H9 (cell line): ENCODE measurements at regions not wholly inside any gene's neighbourhood (a gene's known extent, or its start where the extent isn't known, plus 50 kb on each side); places are given as distances from the start of the nearest gene placed in this dataset.

ENCODE experiments used
- DNase-seq: peaks from one replicate; pipeline ENCODE4 v3.0.0-alpha.2; 2017
- H2AFZ ChIP-seq: one replicate; pipeline ENCODE4 v1.6.1; 2013; ENCODE audit warnings: mild to moderate bottlenecking, low read length, control low read depth, moderate library complexity
- H2AK5ac ChIP-seq: 2 replicates; pipeline ENCODE4 v1.6.1; 2013; ENCODE audit warnings: low read length, control low read depth, mixed read lengths; ENCODE audit not compliant: insufficient read length
- H2BK120ac ChIP-seq: one replicate; pipeline ENCODE4 v1.6.1; 2013; ENCODE audit warnings: low read depth, mild to moderate bottlenecking, low read length, control low read depth, inconsistent platforms; ENCODE audit not compliant: poor library complexity, severe bottlenecking
- H2BK12ac ChIP-seq: 2 replicates; pipeline ENCODE4 v1.6.1; 2013; ENCODE audit warnings: low read length, control low read depth, mixed read lengths, low read depth; ENCODE audit not compliant: insufficient read length
- H2BK15ac ChIP-seq: 2 replicates; pipeline ENCODE4 v1.6.1; 2013; ENCODE audit warnings: low read depth, low read length, control low read depth
- H2BK20ac ChIP-seq: one replicate; pipeline ENCODE4 v1.6.1; 2013; ENCODE audit warnings: low read depth, mild to moderate bottlenecking, low read length, control low read depth, inconsistent platforms; ENCODE audit not compliant: poor library complexity, severe bottlenecking
- H2BK5ac ChIP-seq: 2 replicates; pipeline ENCODE4 v1.6.1; 2013; ENCODE audit warnings: low read length, control low read depth, mixed read lengths; ENCODE audit not compliant: insufficient read length
- H3K14ac ChIP-seq: 2 replicates; pipeline ENCODE4 v1.6.1; 2013; ENCODE audit warnings: low read length, control low read depth; ENCODE audit not compliant: insufficient read depth
- H3K18ac ChIP-seq: 2 replicates; pipeline ENCODE4 v1.6.1; 2013; ENCODE audit warnings: low read depth, mild to moderate bottlenecking, mixed read lengths, low read length, control low read depth; ENCODE audit not compliant: insufficient read length
- H3K23ac ChIP-seq: 2 replicates; pipeline ENCODE4 v1.6.1; 2013; ENCODE audit warnings: low read length, control low read depth, mixed read lengths, low read depth; ENCODE audit not compliant: insufficient read length
- H3K23me2 ChIP-seq: 2 replicates; pipeline ENCODE4 v1.6.1; 2013; ENCODE audit warnings: low read depth, mild to moderate bottlenecking, mixed read lengths, low read length, control low read depth; ENCODE audit not compliant: insufficient read length, poor library complexity, severe bottlenecking
- H3K27ac ChIP-seq: 2 replicates; pipeline ENCODE4 v1.5.1; 2013; ENCODE audit warnings: low read length, control low read depth, mixed read lengths, low read depth; ENCODE audit not compliant: insufficient read length
- H3K27me3 ChIP-seq: 2 replicates; pipeline ENCODE4 v1.6.1; 2013; ENCODE audit warnings: low read length, control low read depth, inconsistent platforms; ENCODE audit not compliant: insufficient read depth
- H3K4ac ChIP-seq: 2 replicates; pipeline ENCODE4 v1.6.1; 2013; ENCODE audit warnings: low read depth, mild to moderate bottlenecking, control low read depth, inconsistent platforms, low read length, moderate library complexity
- H3K4me1 ChIP-seq: 2 replicates; pipeline ENCODE4 v1.6.1; 2013; ENCODE audit warnings: low read length, control low read depth, inconsistent platforms; ENCODE audit not compliant: insufficient read depth
- H3K4me2 ChIP-seq: 2 replicates; pipeline ENCODE4 v1.6.1; 2013; ENCODE audit warnings: low read length, control low read depth, mixed read lengths; ENCODE audit not compliant: insufficient read length, insufficient read depth
- H3K56ac ChIP-seq: 2 replicates; pipeline ENCODE4 v1.6.1; 2013; ENCODE audit warnings: low read depth, mild to moderate bottlenecking, mixed read lengths, low read length, control low read depth; ENCODE audit not compliant: insufficient read length
- H3K79me1 ChIP-seq: 2 replicates; pipeline ENCODE4 v1.6.1; 2013; ENCODE audit warnings: low read depth, mild to moderate bottlenecking, moderate library complexity, low read length, control low read depth, inconsistent platforms; ENCODE audit not compliant: insufficient read depth, poor library complexity, severe bottlenecking
- H3K79me2 ChIP-seq: 2 replicates; pipeline ENCODE4 v1.6.1; 2013; ENCODE audit warnings: low read length, control low read depth, inconsistent platforms; ENCODE audit not compliant: insufficient read depth
- H3K9ac ChIP-seq: 2 replicates; pipeline ENCODE4 v1.6.1; 2013; ENCODE audit warnings: low read length, control low read depth, mixed read lengths; ENCODE audit not compliant: insufficient read length; ENCODE audit errors: extremely low read depth
- H3K9me3 ChIP-seq: one replicate; pipeline ENCODE4 v1.6.1; 2013; ENCODE audit warnings: low read depth, low read length, inconsistent platforms; ENCODE audit not compliant: control insufficient read depth
- H3T11ph ChIP-seq: one replicate; pipeline ENCODE4 v1.6.1; 2013; ENCODE audit warnings: mild to moderate bottlenecking, low read length, control low read depth, inconsistent platforms
- H4K20me1 ChIP-seq: one replicate; pipeline ENCODE4 v1.6.1; 2013; ENCODE audit not compliant: control insufficient read depth, insufficient read length, insufficient read depth
- H4K5ac ChIP-seq: 2 replicates; pipeline ENCODE4 v1.6.1; 2013; ENCODE audit warnings: low read depth, mild to moderate bottlenecking, mixed read lengths, low read length, control low read depth; ENCODE audit not compliant: insufficient read length
- H4K8ac ChIP-seq: replicated peaks from 2 replicates; pipeline ENCODE4 v1.6.1; 2013; ENCODE audit warnings: low read length, control low read depth, mixed read lengths, low read depth; ENCODE audit not compliant: insufficient read length
- H4K91ac ChIP-seq: 2 replicates; pipeline ENCODE4 v1.6.1; 2013; ENCODE audit warnings: low read depth, mild to moderate bottlenecking, moderate library complexity, mixed read lengths, low read length, control low read depth; ENCODE audit not compliant: insufficient read length
- H3K27ac Mint-ChIP-seq, 3 experiments: 2 replicates in 2 of 3; 3 replicates in 1 of 3; pipeline ENCODE4 v1.8.0; 2020 to 2021; ENCODE audit warnings: mixed read lengths in 3 of 3, mild to moderate bottlenecking in 1 of 3, moderate library complexity in 1 of 3
- H3K27me3 Mint-ChIP-seq: 2 replicates; pipeline ENCODE4 v1.8.0; 2021; ENCODE audit warnings: low read depth, mild to moderate bottlenecking, moderate library complexity, mixed read lengths
- H3K36me3 Mint-ChIP-seq, 3 experiments: 2 replicates in 2 of 3; 3 replicates in 1 of 3; pipeline ENCODE4 v1.8.0; 2020 to 2021; ENCODE audit warnings: low read depth in 3 of 3, mixed read lengths in 3 of 3; ENCODE audit not compliant: insufficient read depth in 1 of 3
- H3K4me1 Mint-ChIP-seq, 2 experiments: 2 replicates each; pipeline ENCODE4 v1.8.0; 2020; ENCODE audit warnings: mixed read lengths in 2 of 2
- H3K4me3 Mint-ChIP-seq, 2 experiments: 2 replicates in 1 of 2; 3 replicates in 1 of 2; pipeline ENCODE4 v1.8.0; 2020 to 2021; ENCODE audit warnings: mild to moderate bottlenecking in 2 of 2, mixed read lengths in 2 of 2, moderate library complexity in 1 of 2
- H3K9me3 Mint-ChIP-seq, 2 experiments: 2 replicates in 1 of 2; 3 replicates in 1 of 2; pipeline ENCODE4 v1.8.0; 2020; ENCODE audit warnings: mild to moderate bottlenecking in 2 of 2, mixed read lengths in 2 of 2, moderate library complexity in 1 of 2
- CTCF ChIP-seq: fragments of 200-600 bp; sonication (generic); conservative IDR thresholded peaks from 3 replicates; pipeline ENCODE4 v1.8.0; 2021; ENCODE audit warnings: antibody characterized with exemption, mild to moderate bottlenecking
- WGBS: extraction: QIAGEN DNeasy Blood & Tissue Kit; methylation state at CpG from one replicate; pipeline ENCODE4 v1.1.7; 2013; ENCODE audit warnings: missing lambda C conversion rate, low lambda C conversion rate, mixed read lengths; ENCODE audit not compliant: insufficient read length; ENCODE audit errors: extremely low coverage; 5-methylcytosine and 5-hydroxymethylcytosine counted together

DNA sequence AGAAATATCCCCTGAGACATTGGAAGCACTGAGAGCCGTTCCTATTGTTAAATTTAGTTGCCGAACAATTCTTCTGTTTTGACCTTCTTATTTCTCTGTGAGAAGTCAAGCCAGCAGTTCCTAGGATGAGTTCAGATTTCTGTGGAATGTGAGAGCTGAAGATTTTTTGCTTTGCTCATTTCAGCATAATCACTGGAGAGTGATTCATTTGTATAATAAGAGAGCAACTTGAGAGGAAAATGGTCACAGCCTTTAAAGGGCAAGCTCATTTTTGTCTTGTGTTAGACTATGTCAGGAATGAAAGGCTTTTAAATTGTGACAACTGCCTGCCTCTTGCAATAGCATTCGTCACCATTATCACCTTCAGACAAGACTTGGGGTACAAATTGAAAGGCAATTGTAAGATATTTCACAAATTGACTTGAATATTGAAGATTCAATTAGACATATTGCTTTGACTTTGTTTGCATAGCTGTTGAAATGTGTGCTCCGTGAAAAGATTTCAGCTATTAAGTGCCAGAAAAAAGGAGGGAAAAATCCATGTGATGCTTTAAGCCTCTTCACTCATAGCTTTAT is 900.0 kb upstream of the GOT2 start:
- Histone ChIP-seq H3K4me1 (no peaks in the 10 kb centered on the region), H4K5ac (no peak overlapping the region), H3K4me2 (no peak overlapping the region), H2AK5ac (no peak overlapping the region), H3T11ph (no peak overlapping the region), H3K79me1 (no peaks in the 10 kb centered on the region), H3K18ac (no peak overlapping the region), H2BK20ac (no peak overlapping the region), H4K8ac (no peak overlapping the region), H3K56ac (no peak overlapping the region), H3K79me2 (no peaks in the 10 kb centered on the region), H2AFZ (no peak overlapping the region), H2BK5ac (no peak overlapping the region), H3K27me3 (no peaks in the 10 kb centered on the region), H3K14ac (no peak overlapping the region), H2BK120ac (no peak overlapping the region), H3K23ac (no peak overlapping the region), H3K4ac (no peak overlapping the region), H3K23me2 (no peaks in the 10 kb centered on the region), H4K91ac (no peak overlapping the region), H3K9me3 (no peaks in the 10 kb centered on the region), H2BK15ac (no peak overlapping the region), H3K9ac (no peak overlapping the region), H4K20me1 (no peaks in the 10 kb centered on the region), H3K27ac (no peak overlapping the region), H2BK12ac (no peak overlapping the region)
- no CpG with 5 or more reads among the region's 4 CpGs for WGBS
- peaks cover 4% of the 10 kb centered on the region in 2 experiments; a peak in 1 of 4 replicates for H3K4me1 Mint-ChIP-seq
- H3K27me3 Mint-ChIP-seq: no peaks in the 10 kb centered on the region; the same call in 1 of the 2 replicates
- H3K27ac Mint-ChIP-seq: no peak overlapping the region
- H3K4me3 Mint-ChIP-seq: no peak overlapping the region
- H3K36me3 Mint-ChIP-seq: peaks cover 5 to 6% (median 6%) of the 10 kb centered on the region in 3 experiments; a peak in 6 of 7 replicates
- no peak for DNase-seq
- TF ChIP-seq CTCF: no peak
- peaks cover 9 to 13% of the 10 kb centered on the region in 2 experiments for H3K9me3 Mint-ChIP-seq
